Neutrophil (primary cell): ENCODE measurements at regions not wholly inside any gene's neighbourhood (a gene's known extent, or its start where the extent isn't known, plus 50 kb on each side); places are given as distances from the start of the nearest gene placed in this dataset.

Experiments used
- H3K27ac ChIP-seq: fragments of 200-600 bp; sonication (generic); 2 replicates; pipeline ENCODE4 v1.5.1; 2016; ENCODE audit warnings: mild to moderate bottlenecking, moderate library complexity
- H3K27me3 ChIP-seq: fragments of 200-600 bp; sonication (generic); 2 replicates; pipeline ENCODE4 v1.6.0; 2016; ENCODE audit warnings: mild to moderate bottlenecking
- H3K36me3 ChIP-seq: fragments of 200-600 bp; sonication (generic); 2 replicates; pipeline ENCODE4 v1.5.1; 2017
- H3K4me1 ChIP-seq, 2 experiments: fragments of 200-600 bp in 1 of 2; sonication (generic) in 1 of 2; 1 replicate in 1 of 2; 2 replicates in 1 of 2; pipeline versions ENCODE4 v1.5.1 to v1.6.1; 2013 to 2016; ENCODE audit warnings: low read depth in 1 of 2, low read length in 1 of 2, mild to moderate bottlenecking in 1 of 2, moderate library complexity in 1 of 2; ENCODE audit not compliant: control insufficient read depth in 1 of 2, insufficient read depth in 1 of 2
- H3K4me3 ChIP-seq, 2 experiments: fragments of 200-600 bp in 1 of 2; sonication (generic) in 1 of 2; 1 replicate in 1 of 2; 2 replicates in 1 of 2; pipeline ENCODE4 v1.5.1; 2013 to 2016; ENCODE audit warnings: low read depth in 1 of 2, low read length in 1 of 2, mild to moderate bottlenecking in 1 of 2, moderate library complexity in 1 of 2
- H3K9me3 ChIP-seq: fragments of 200-600 bp; sonication (generic); 2 replicates; pipeline ENCODE4 v1.5.1; 2016
- CTCF ChIP-seq: fragments of 200-600 bp; sonication (generic); IDR thresholded peaks from 2 replicates; pipeline ENCODE4 v1.5.1; 2016; ENCODE audit warnings: antibody characterized with exemption

DNA sequence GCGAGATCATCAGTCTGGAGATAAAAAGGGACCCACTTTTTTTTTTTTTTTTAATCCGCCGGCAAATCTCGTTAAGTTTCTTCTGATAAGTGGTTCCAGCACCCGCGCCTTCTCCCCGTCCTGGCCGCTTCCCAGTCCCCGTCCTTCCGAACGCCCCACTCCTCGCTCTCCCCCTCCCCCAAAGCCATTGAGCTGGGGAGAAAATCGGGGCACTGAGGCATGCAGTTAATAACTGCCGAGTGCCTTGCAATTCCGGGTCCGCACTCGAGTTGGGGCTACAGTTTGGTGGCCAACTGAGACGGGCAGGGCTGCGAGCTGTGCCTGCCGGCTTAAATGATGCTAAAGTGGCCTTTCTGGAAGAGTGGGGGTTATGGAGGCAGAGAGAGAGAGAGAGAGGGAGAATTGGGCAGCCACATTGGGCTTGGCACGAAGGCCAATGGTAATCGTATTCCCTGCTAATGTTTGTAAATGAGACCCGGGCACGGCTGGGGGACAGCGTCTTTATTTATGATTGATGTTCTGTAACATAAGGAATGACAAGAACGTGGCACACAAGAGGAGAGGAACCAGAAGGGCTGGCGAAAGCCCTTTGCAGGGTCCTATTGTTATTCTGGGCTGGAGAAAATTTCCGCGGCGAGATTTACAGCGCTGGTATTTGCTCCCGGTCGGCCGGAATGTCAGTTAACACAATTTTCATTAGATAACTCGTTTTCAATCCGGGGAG is 115.4 kb upstream of the MYL2 start:
- Histone ChIP-seq H3K27me3 (peaks cover 99% of the 10 kb centered on the region), H3K4me3 (no peak overlapping the region)

DNA sequence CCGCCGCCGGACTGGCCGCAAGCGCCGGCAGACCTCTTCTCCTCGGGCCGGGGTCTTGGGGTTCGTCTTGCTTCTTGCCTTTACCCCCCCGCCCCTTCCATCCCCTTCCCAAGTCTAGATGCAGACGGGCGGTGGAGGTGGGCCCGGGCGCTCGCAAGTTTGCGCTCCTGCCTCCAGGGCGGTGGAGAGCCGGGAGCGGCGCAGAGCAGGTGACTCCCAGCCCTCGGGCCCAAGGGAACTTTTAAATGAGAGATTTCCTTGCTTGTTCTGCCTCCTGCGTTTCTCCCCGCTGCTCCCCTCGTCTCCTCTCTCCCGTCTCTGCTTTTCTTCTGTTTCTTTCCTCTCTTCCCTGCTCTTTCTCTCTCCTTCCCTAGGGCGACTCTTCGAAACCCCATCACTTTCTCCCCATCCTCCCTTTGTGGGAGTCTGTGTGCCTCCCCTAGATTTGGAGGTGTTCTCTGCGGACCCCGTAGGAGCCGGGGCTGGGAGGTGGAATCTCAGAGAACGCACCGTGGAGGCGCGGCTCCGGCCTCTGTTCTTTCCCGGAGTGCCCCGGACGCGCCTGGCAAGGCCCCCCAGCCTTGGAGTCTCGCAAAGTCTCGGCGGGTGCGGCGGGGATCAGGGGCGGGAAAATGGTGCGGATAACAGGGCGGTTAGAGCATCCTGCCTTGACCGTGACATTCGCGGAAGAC is 114.7 kb upstream of the MYL2 start:
- Histone ChIP-seq H3K27ac (no peak overlapping the region), H3K36me3 (no peaks in the 10 kb centered on the region), H3K9me3 (no peaks in the 10 kb centered on the region), H3K27me3 (peaks cover 99% of the 10 kb centered on the region), H3K4me1 (peaks cover 0 to 13% of the 10 kb centered on the region in 2 experiments), H3K4me3 (no peak overlapping the region)
- TF ChIP-seq CTCF: no peak

More for the DNA sequence above, 115.4 kb upstream of the MYL2 start:
- no peaks in the 10 kb centered on the region for H3K36me3 ChIP-seq
- H3K27ac ChIP-seq: no peak overlapping the region
- no peaks in the 10 kb centered on the region for H3K9me3 ChIP-seq
- no peak for TF ChIP-seq CTCF
- peaks cover 0 to 13% of the 10 kb centered on the region in 2 experiments for H3K4me1 ChIP-seq

DNA sequence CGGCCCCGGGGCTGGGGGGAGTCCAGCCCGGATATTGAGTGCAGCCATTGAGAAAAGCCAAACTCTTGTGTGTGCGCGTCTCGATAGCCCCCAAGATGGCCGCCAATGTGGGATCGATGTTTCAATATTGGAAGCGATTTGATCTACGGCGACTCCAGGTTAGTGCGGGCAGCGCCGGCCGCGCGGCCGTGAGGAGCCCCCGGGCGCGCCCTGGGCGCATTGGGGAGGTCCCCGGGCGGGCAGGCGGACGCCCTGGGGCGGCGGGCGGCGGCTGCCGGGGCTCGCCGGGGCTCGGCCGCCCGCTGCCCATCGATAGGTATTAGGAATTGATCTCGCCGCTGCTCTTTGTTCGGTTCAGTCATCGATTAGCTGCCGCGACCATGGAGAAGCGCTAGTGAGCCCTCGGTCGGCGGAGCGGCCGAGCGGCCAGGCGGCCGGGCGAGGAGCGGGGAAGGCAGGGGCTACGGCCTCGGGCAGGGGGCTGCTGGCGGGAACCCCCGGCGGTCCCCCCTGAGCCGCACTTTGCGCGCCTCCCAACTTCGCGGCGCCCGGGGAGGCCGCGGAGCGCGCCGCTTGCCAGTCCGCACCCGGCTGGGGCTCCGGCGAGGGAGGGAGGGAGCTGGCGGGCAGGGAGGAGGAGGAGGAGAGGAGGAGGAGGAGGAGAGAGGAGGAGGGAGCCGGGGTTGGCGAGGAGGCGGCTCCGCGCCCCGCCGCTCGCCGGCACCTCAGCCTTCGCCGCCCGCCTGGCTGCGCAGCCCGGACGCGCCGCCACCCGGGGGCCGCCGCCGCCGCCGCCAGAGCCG is 113.9 kb upstream of the MYL2 start, which contains the start of gene CUX2:
Gene CUX2, plus strand, starts transcription at position 83 of the 803 bp plus-strand sequence.
- Histone ChIP-seq H3K4me1 (peaks cover 0 to 13% of the 10 kb centered on the region in 2 experiments), H3K36me3 (no peaks in the 10 kb centered on the region), H3K9me3 (no peaks in the 10 kb centered on the region), H3K4me3 (peak within 1 kb of the TSS in 1 of 2 experiments; percentile 8), H3K27ac (no peak within 1 kb of the TSS), H3K27me3 (peaks cover 99% of the 10 kb centered on the region)
- no peak for TF ChIP-seq CTCF

DNA sequence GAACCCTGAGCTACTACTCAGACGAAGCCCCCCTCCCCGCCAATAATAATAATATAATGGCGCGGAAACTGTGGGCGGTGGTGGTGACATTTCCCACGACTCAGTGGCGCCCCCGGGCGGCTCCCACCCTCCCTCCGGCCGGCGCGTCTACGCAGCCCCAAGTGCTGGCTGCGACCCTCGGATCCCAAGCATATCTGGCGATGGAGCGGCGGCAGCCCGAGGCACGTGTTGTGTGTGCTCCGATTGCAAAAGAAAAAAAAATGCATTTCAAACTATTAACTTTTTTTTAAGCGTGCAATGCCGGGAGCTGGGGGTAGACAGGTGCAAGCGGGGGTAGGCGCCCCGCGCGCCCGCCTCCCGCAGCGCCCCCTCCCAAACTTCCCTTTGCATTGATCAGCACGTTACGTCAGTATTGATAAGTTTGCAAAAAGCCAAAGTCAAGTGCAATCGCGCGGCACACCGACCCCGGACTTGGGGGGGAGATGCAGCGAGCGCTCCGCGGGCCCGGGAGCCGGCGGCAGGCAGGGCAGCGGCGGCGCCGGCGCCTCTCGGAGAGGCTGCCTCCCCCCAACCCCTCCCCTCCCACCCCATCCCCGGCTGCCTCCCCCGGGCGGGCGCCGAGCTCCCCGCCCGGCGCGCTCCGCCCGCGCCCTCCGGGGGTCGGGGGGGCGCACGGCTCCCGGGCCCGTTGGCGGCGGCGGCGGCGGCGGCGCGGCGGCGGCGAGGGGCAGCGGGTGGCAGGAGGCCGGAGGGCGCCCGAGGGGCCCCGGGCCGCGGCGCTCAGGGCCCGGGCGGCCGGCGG is 113.1 kb upstream of the MYL2 start:
- H3K27ac ChIP-seq: no peak overlapping the region
- no peak overlapping the region for H3K4me3 ChIP-seq
- H3K4me1 ChIP-seq: peaks cover 0 to 13% of the 10 kb centered on the region in 2 experiments
- no peak for TF ChIP-seq CTCF
- no peaks in the 10 kb centered on the region for H3K9me3 ChIP-seq
- H3K36me3 ChIP-seq: no peaks in the 10 kb centered on the region
- H3K27me3 ChIP-seq: peaks cover 99% of the 10 kb centered on the region

DNA sequence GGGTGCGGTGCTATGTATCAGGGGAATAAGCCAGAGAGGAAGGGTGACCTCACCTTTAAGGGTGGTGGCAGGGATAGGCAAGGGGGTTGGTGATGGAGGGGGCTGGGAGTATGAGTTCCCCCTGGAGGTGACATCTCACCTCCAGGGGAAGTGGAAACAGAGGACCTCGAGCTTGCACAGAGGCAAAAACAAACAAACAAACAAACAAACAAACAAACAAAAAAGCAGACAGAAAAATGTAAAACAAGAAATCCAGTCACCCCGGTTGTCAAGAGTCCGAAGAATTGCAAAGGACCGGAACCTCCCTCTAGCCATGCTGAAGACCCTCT is 112.2 kb upstream of the MYL2 start:
- Histone ChIP-seq H3K4me3 (no peak overlapping the region), H3K27ac (no peak overlapping the region), H3K4me1 (peaks cover 0 to 13% of the 10 kb centered on the region in 2 experiments), H3K36me3 (no peaks in the 10 kb centered on the region), H3K9me3 (no peaks in the 10 kb centered on the region), H3K27me3 (peaks cover 99% of the 10 kb centered on the region)
- no peak for TF ChIP-seq CTCF
